HepG2 (cell line): ENCODE measurements at regions not wholly inside any gene's neighbourhood (a gene's known extent, or its start where the extent isn't known, plus 50 kb on each side); places are given as distances from the start of the nearest gene placed in this dataset.
A peak's percentile ranks its signal among the peaks of the same experiment; 100 is the strongest.

Source experiments
- ATAC-seq: fragments of 200-7000 bp; cut with Tn5 transposase; 3 replicates; pipeline ENCODE4 v1.9.1; 2020; ENCODE audit warnings: mild to moderate bottlenecking, moderate library complexity
- BruUV-seq: library from RNA; stranded (reverse); fragments of 400-500 nt; replicated peaks from 2 replicates; lab custom pipeline; 2021; lab: Mats Ljungman, UMichigan
- CTCF ChIA-PET: fragments of 300-600 bp; formaldehyde crosslinking; extraction: SDS; loops from one replicate; lab custom pipeline; 2021; ENCODE audit warnings: low total read pairs, inconsistent platforms, low intra/inter-chr PET ratio; lab: Yijun Ruan, JAX
- POLR2A ChIA-PET: fragments of 350-600 bp; sonication (Branson Sonifier 250); formaldehyde crosslinking; loops from one replicate; lab custom pipeline; 2020; ENCODE audit warnings: antibody characterized with exemption, inconsistent platforms; lab: Yijun Ruan, JAX
- DNase-seq: peaks from one replicate; pipeline ENCODE4 v3.0.0-alpha.2; 2015; ENCODE audit warnings: low spot score
- FAIRE-seq: peaks from 3 replicates; lab custom pipeline; 2011; peaks lifted over from hg19 to GRCh38; lab: Jason Lieb, UNC
- H2AFZ ChIP-seq: one replicate; pipeline ENCODE4 v1.6.1; 2011; ENCODE audit warnings: low read length, inconsistent platforms
- H3K27ac ChIP-seq: fragments of 300-600 bp; 3 replicates; pipeline ENCODE4 v1.8.0; 2011; ENCODE audit warnings: mixed run types, mild to moderate bottlenecking, mixed read lengths, low read length, inconsistent platforms; ENCODE audit not compliant: insufficient read depth; ENCODE audit errors: extremely low read length
- H3K27me3 ChIP-seq, 2 experiments: fragments of 200-600 bp in 1 of 2; 2 replicates in 1 of 2; 3 replicates in 1 of 2; pipeline versions ENCODE4 v1.6.0 to v1.8.0; 2011; ENCODE audit warnings: low read length in 2 of 2, mild to moderate bottlenecking in 2 of 2, moderate library complexity in 2 of 2, inconsistent platforms in 1 of 2; ENCODE audit not compliant: insufficient read depth in 2 of 2, control insufficient read depth in 1 of 2
- H3K36me3 ChIP-seq, 2 experiments: fragments of 200-600 bp in 1 of 2; replicated peaks in 1 of 2; 2 replicates in 1 of 2; 3 replicates in 1 of 2; pipeline versions ENCODE4 v1.5.1 to v1.8.0; 2011; ENCODE audit warnings: low read length in 2 of 2, inconsistent platforms in 1 of 2; ENCODE audit not compliant: insufficient read depth in 2 of 2, control insufficient read depth in 1 of 2
- H3K4me1 ChIP-seq: 2 replicates; pipeline ENCODE4 v1.5.1; 2012; ENCODE audit warnings: low read length, inconsistent platforms; ENCODE audit not compliant: insufficient read depth
- H3K4me2 ChIP-seq: 2 replicates; pipeline ENCODE4 v1.6.0; 2011; ENCODE audit warnings: low read depth, low read length, inconsistent platforms
- H3K4me3 ChIP-seq, 3 experiments: fragments of 200-600 bp in 1 of 3; sonication (generic), shearing (Covaris generic) in 1 of 3; replicated peaks in 1 of 3; 2 replicates each; pipeline ENCODE4 v1.5.1; 2011 to 2016; ENCODE audit warnings: low read length in 3 of 3, inconsistent platforms in 2 of 3, low read depth in 2 of 3, mild to moderate bottlenecking in 2 of 3, control low read depth in 1 of 3, mixed read lengths in 1 of 3; ENCODE audit not compliant: insufficient read depth in 1 of 3
- H3K79me2 ChIP-seq: one replicate; pipeline ENCODE4 v1.6.1; 2011; ENCODE audit warnings: low read length, inconsistent platforms; ENCODE audit not compliant: insufficient read depth
- H3K9ac ChIP-seq: 2 replicates; pipeline ENCODE4 v1.6.0; 2011; ENCODE audit warnings: mild to moderate bottlenecking, low read depth, low read length, inconsistent platforms; ENCODE audit not compliant: insufficient read depth
- H3K9me3 ChIP-seq: 2 replicates; pipeline ENCODE4 v1.5.1; 2012; ENCODE audit warnings: mild to moderate bottlenecking, low read length
- H4K20me1 ChIP-seq: 2 replicates; pipeline ENCODE4 v1.6.0; 2011; ENCODE audit warnings: inconsistent platforms, mild to moderate bottlenecking, low read length, moderate library complexity; ENCODE audit not compliant: insufficient read depth
- AHR ChIP-seq: IDR thresholded peaks from 2 replicates; pipeline ENCODE4 v1.6.1; 2018; ENCODE audit warnings: missing genetic modification reagents, missing compliant biosample characterization
- ARID5B ChIP-seq: IDR thresholded peaks from 2 replicates; pipeline ENCODE4 v1.4.0; 2020; ENCODE audit warnings: mild to moderate bottlenecking, missing genetic modification reagents
- BHLHE40 ChIP-seq: IDR thresholded peaks from 2 replicates; pipeline ENCODE4 v1.6.1; 2011; ENCODE audit warnings: low read length, improper control_type of control experiment
- ELF4 ChIP-seq: sonication (generic); formaldehyde crosslinking; IDR thresholded peaks from 2 replicates; pipeline ENCODE4 v1.5.0; 2020; ENCODE audit warnings: missing genetic modification reagents, mild to moderate bottlenecking, moderate library complexity, borderline replicate concordance
- FOXA1 ChIP-seq, 2 experiments: fragments of 450-650 bp in 1 of 2; sonication (generic) in 1 of 2; formaldehyde crosslinking in 1 of 2; IDR thresholded peaks; 2 replicates each; pipeline versions ENCODE4 v1.4.0 to v1.6.1; 2016 to 2020; ENCODE audit warnings: missing genetic modification reagents in 1 of 2
- MAX ChIP-seq: IDR thresholded peaks from 2 replicates; pipeline ENCODE4 v1.6.1; 2012; ENCODE audit warnings: inconsistent platforms
- RFXANK ChIP-seq: IDR thresholded peaks from 2 replicates; pipeline ENCODE4 v1.6.1; 2016
- SKI ChIP-seq: fragments of 450-650 bp; IDR thresholded peaks from one replicate; pipeline ENCODE4 v1.6.1; 2018; ENCODE audit warnings: mild to moderate bottlenecking; ENCODE audit not compliant: partially characterized antibody
- SMAD3 ChIP-seq: sonication (generic); formaldehyde crosslinking; IDR thresholded peaks from 2 replicates; pipeline ENCODE4 v1.4.0; 2020; ENCODE audit warnings: missing genetic modification reagents
- SOX13 ChIP-seq, 3 experiments: fragments of 450-650 bp in 1 of 3; sonication (generic) in 1 of 3; formaldehyde crosslinking in 1 of 3; IDR thresholded peaks in 2 of 3; conservative IDR thresholded peaks in 1 of 3; 2 replicates each; pipeline versions ENCODE4 v1.5.0 to v1.6.1; 2016 to 2020; ENCODE audit warnings: antibody characterized with exemption in 1 of 3, mild to moderate bottlenecking in 1 of 3, missing compliant biosample characterization in 1 of 3, missing genetic modification reagents in 1 of 3, moderate library complexity in 1 of 3
- SOX5 ChIP-seq: IDR thresholded peaks from 2 replicates; pipeline ENCODE4 v1.6.1; 2016; ENCODE audit warnings: borderline replicate concordance
- TEAD3 ChIP-seq: optimal IDR thresholded peaks from 2 replicates; pipeline ENCODE3; 2016; ENCODE audit warnings: borderline replicate concordance
- TFDP1 ChIP-seq: IDR thresholded peaks from 2 replicates; pipeline ENCODE4 v1.6.1; 2016; ENCODE audit warnings: missing compliant biosample characterization, missing genetic modification reagents, borderline replicate concordance
- ZKSCAN8 ChIP-seq: IDR thresholded peaks from 2 replicates; pipeline ENCODE4 v1.6.1; 2016; ENCODE audit warnings: borderline replicate concordance, missing genetic modification reagents, missing compliant biosample characterization
- ZNF331 ChIP-seq: sonication (generic); formaldehyde crosslinking; IDR thresholded peaks from 2 replicates; pipeline ENCODE4 v1.4.0; 2020; ENCODE audit warnings: missing genetic modification reagents
- ZNF430 ChIP-seq: sonication (generic); formaldehyde crosslinking; IDR thresholded peaks from 2 replicates; pipeline ENCODE4 v1.9.0; 2021; ENCODE audit warnings: mild to moderate bottlenecking, missing genetic modification reagents
- ZNF644 ChIP-seq: IDR thresholded peaks from 2 replicates; pipeline ENCODE4 v1.6.1; 2016; ENCODE audit warnings: low read depth
- whole genome bisulfite sequencing: methylation state at CpG from one replicate; pipeline ENCODE4 v1.1.6; 2017; ENCODE audit warnings: low lambda C conversion rate; 5-methylcytosine and 5-hydroxymethylcytosine counted together
- in situ Hi-C: cut with HindIII; loops from 2 replicates; pipeline ENCODE4 v1.10.0; 2017; ENCODE audit warnings: low pct_unique_long_range_greater_than_20kb; ENCODE audit not compliant: extremely low pct_ligation_motif_present
- intact Hi-C: fragments of 100-400 bp; cut with micrococcal nuclease; formaldehyde crosslinking; loops from one replicate; pipeline ENCODE4 v1.10.0; 2022; ENCODE audit not compliant: unreplicated experiment

- no peaks in the 10 kb centered on the region for H3K79me2 ChIP-seq
- ChIA-PET CTCF (no interaction called here), POLR2A (interaction anchor here (1.6 to 1.9 kb wide), 2 partner anchors 57 to 121 kb away, joined by 6 read pairs; partner anchors contain the start of gene PROX1)
- H3K4me1 ChIP-seq: peaks cover 24% of the 10 kb centered on the region
- 80% methylated on average over 1 of the region's 1 CpG for WGBS
- intact Hi-C loops (no loop called here), in situ Hi-C loops (loop anchor here (25.0 kb wide), 1 partner anchor 96 kb away; no protein-coding TSS in a partner anchor)
- H3K4me3 ChIP-seq: no peak overlapping the region
- no peak for FAIRE-seq
- DNase-seq: peak; percentile 71
- no peak overlapping the region for H3K27ac ChIP-seq
- TF ChIP-seq TEAD3 (CRISPR knock-in tag) (peak; percentile 77), BHLHE40 (0 out of 2 replicates have a peak, but pooled peaks have one; percentile 19), SKI (no peak), MAX (peak; percentile 40; the same call in 1 of the 2 replicates), ZNF644 (CRISPR knock-in tag) (peak; percentile 34; the same call in 1 of the 2 replicates), RFXANK (CRISPR knock-in tag) (no peak), FOXA1 (IDR thresholded peaks at IDR 0.05) (no peak), FOXA1 (CRISPR knock-in tag; IDR thresholded peaks at IDR 0.05) (no peak), SOX13 (IDR thresholded peaks at IDR 0.05) (no peak), SOX13 (CRISPR knock-in tag; conservative IDR thresholded peaks at IDR 0.05 in 1 of 2, IDR thresholded peaks at IDR 0.05 in 1 of 2) (peak in 1 of 2 experiments; percentile 48; a peak in 1 of 4 replicates), ZKSCAN8 (CRISPR knock-in tag) (no peak), ELF4 (no peak), ZNF430 (CRISPR knock-in tag) (no peak), TFDP1 (CRISPR knock-in tag) (0 out of 2 replicates have a peak, but pooled peaks have one; percentile 17), SOX5 (peak; percentile 40; the same call in 1 of the 2 replicates), ARID5B (CRISPR knock-in tag) (peak; percentile 37; the same call in 1 of the 2 replicates), ZNF331 (0 out of 2 replicates have a peak, but pooled peaks have one; percentile 39), AHR (no peak), SMAD3 (CRISPR knock-in tag) (no peak)
- H4K20me1 ChIP-seq: no peaks in the 10 kb centered on the region
- no peak overlapping the region for H2AFZ ChIP-seq
- peak; percentile 90 for ATAC-seq
- no peak overlapping the region for H3K4me2 ChIP-seq
- H3K9ac ChIP-seq: no peak overlapping the region
- no TSS peak for BruUV-seq
- peaks cover 13% of the 10 kb centered on the region for H3K9me3 ChIP-seq
- H3K27me3 ChIP-seq: no peaks in the 10 kb centered on the region
- no peaks in the 10 kb centered on the region for H3K36me3 ChIP-seq
Observed at GRCh38 chr1:214108097-214108446, 120.3 kb downstream of the PROX1 start.
